ENCODE measurements at regions not wholly inside any gene's neighbourhood (a gene's known extent, or its start where the extent isn't known, plus 50 kb on each side); places are given as distances from the start of the nearest gene placed in this dataset.

DNA sequence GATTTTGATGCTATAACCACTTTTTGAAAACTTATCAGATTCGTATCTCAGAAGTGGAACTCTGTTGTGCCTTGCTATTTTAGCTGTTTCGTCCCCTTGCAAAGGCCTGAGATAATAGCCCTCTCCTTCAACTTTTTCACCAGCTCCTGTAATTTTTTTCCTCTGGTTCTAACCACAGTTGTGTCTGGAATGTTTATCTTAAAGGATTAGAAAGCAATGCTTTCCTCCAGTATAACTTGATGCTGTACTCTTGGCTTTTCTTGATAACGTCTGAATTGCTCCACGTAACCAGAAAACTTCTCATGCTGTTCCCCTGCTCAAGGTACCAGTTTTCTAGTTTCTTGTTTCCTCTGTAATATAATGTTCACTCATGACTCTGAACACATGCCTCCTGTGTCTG lies 209.4 kb downstream of the DTWD2 start:
- DNase-seq (ENCODE audit: low spot score), result no peak

GRCh38 chr5:118777189-118777736 lies 211.1 kb downstream of the DTWD2 start:
- no peak for DNase-seq (ENCODE audit: low spot score)

GRCh38 chr5:118776755-118777154 lies 211.6 kb downstream of the DTWD2 start:
- DNase-seq (ENCODE audit: low spot score), result no peak

DNA sequence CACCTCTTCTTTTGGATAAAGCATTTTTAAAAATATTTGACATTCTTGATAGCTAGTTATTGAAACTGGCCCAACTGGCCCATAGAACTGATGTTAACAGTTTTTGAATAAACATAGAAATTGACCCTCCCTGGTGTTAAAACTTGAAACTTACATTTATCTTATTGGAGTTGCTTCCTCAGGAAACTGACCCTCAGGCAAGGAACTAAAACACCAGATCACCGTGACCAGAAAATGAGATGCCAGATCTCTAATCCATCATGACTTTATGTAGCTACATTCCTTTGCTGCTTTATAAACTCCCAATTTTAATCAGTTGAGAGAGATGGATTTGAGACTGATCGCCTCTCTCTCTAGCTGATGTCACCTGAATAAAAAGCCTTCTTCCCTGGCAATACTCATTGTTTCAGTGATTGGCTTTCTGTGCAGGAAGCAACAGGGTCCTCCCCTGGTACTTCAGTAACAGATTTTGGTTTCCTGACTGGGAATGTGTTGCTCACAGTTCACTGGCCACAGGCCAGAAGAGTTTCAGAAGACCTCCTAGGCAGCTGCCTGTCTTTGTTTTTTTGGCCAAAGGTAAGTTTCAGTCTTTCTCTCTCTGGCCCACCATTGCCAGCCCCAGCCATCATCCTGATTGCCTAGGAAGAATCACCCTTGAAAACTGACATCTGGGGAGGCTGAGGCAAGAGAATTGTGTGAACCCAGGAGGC lies 212.4 kb downstream of the DTWD2 start:
- DNase-seq (ENCODE audit: low spot score), result no peak

- DNase-seq (ENCODE audit: low spot score), result no peak
These were observed 219.7 kb downstream of the DTWD2 start for GRCh38 chr5:118768607-118769175.

DNA sequence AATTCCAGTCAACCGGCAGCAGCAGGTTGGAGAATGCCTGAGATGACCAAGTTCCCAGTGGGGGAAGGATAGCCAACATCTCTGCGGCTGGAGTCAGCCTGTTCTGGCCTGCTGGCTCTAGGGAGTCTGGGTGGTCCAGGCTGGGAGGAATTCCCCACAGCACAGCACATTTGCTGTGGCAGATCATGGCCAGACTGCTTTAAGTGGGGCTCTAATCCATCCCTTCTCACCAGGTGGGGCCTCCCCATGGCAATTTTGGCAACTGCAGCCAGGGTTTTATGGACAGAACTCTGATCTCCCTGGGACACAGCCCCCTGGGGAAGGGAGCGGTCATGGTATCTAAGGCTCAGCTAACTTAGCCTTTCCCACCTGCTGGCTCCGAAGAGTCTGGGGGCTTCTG lies 226.1 kb downstream of the DTWD2 start:
- DNase-seq (ENCODE audit: low spot score), result no peak

- DNase-seq (ENCODE audit: low spot score), result no peak
These were observed 226.5 kb downstream of the DTWD2 start for GRCh38 chr5:118761814-118762213.

DNA sequence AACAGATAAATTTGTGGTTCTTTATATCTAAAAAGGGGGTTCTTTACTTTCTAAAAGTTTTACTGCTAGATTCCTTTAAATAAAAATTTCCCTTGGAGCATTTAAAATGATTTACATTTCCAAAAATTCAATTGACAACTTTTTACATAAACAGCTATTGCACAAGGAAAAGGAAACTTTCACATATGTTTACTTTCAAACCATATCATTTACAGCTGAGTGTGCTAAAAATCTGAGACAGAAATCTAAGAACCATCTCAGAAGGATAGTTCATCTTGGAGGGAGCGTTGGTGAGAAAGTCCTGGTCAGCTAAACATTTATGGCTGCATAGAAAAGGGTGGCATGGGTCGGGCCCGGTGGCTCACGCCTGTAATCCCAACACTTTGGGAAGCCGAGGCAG lies 235.4 kb downstream of the DTWD2 start:
- no peak for DNase-seq (ENCODE audit: low spot score)

- no peak for DNase-seq (ENCODE audit: low spot score)
These were observed 252.0 kb downstream of the DTWD2 start for GRCh38 chr5:118736396-118736795.

- no peak for DNase-seq (ENCODE audit: low spot score)
These were observed 255.0 kb downstream of the DTWD2 start for GRCh38 chr5:118733394-118733793.

DNA sequence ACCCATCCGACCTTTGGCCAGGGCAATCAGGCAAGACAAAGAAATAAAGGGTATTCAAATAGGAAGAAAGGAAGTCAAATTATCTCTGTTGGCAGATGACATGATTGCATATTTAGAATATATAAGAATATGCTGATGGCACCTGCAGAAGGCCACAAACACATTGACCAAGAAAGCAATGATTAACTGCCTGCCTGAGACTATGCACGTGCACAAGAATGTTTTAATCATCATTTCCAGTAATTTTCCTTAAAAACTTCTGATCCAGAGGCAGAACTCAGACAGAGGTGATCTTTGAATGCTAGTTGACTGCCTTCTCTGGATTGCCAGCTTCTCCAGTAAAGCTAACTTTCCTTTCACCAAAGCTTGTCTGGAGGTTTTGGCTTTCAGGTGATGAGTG lies 260.2 kb downstream of the DTWD2 start:
- no peak for DNase-seq (ENCODE audit: low spot score)

GRCh38 chr5:118726891-118727290 lies 261.5 kb downstream of the DTWD2 start:
- no peak for DNase-seq (ENCODE audit: low spot score)

GRCh38 chr5:118723021-118723338 lies 265.4 kb downstream of the DTWD2 start:
- no peak for DNase-seq (ENCODE audit: low spot score)

GRCh38 chr5:118722122-118723020 lies 266.0 kb downstream of the DTWD2 start:
- no peak for DNase-seq (ENCODE audit: low spot score)

DNA sequence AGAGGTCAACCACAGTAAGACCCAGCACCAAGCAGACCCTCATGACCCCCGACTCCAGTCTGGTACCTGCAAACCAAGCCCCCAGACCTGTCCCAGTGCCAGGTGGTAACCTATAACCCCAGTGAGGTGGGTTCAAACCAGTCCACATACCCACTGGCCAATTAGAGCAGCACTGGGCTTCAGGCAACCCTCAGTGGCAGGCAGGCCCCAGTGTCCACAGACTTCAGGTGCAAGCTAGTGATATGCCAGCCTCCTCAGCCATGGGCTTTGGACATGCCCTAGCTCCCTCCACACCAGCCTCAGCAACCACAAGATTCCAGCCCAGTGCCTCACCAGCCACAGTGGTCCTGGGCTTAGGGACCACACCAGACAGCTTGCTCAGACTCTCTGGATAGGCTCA lies 276.6 kb downstream of the DTWD2 start:
- DNase-seq (ENCODE audit: low spot score), result no peak

DNA sequence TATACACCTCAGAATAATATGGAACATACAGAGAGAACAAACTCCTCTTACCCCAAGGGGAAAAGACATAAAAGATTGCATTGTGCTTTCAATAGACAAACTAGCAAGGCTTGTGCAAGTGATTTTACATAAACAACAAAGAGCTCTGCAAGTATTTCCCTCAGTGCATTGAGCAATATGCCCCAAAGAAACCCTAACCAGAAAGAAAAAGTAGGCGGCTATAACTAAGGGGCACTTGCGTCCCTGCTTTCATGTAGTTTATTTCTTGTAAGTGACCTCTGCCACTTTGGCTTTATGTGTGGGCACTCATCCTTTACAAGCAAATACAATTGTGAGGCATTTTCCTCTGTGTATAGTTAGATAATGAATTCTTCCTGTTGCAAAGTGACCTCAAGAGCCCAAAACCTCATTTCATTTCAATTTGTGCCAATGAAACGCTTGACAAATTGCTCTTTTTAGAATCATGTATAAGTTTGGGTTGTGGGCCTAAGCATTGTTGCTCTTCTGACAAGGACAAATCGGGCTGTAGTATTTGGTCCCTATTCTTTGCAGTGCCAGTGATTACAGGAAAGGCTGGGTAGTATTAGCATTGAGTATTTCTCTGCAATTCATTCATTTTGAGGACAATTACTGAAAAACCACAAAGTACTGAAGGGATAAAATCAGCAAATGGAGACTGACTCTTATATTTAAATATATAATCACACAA lies 282.2 kb downstream of the DTWD2 start:
- DNase-seq (ENCODE audit: low spot score), result no peak

- no peak for DNase-seq (ENCODE audit: low spot score)
These were observed 285.1 kb downstream of the DTWD2 start for GRCh38 chr5:118703241-118703640.

DNA sequence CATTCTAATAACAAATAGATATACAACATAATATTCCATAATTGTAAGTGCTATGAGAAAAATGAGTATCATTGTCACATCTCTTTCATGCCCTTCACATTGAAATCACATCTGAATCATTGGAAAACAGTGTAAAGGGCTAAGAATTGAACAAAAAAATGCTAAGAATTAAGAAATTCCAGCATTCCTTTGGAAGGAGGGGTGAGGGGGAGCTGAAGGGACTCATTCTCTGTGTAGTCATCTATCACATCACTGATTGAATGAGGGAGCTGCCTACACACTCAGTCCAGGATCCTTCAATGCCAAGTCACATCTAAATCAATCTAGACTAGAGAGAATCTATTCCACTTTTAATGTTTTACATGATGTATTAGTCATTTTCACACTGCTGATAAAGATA lies 286.6 kb downstream of the DTWD2 start:
- DNase-seq (ENCODE audit: low spot score), result no peak

GRCh38 chr5:118700510-118700909 lies 287.8 kb downstream of the DTWD2 start:
- no peak for DNase-seq (ENCODE audit: low spot score)

DNA sequence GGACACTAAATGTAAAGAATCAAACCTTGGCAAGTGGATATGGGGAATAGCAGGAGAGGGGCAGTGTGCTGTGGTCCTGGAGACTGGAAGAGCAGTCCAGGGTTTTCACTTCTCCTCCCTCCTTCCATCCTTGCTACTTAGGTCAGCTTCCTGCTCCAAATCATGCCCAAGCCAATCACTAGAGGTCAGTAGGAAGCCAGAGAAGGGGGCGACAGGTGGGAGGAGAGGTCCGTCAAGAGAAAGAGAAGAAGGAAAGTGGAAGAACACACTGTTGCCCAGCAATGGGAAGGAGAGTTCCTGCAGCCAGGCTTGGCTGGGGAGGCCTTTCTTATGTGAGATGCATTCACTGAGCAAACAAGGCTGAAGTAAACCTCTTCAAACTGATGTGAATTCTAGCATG lies 289.6 kb downstream of the DTWD2 start:
- DNase-seq (ENCODE audit: low spot score), result no peak

GRCh38 chr5:118696076-118696475 lies 292.3 kb downstream of the DTWD2 start:
- DNase-seq (ENCODE audit: low spot score), result no peak

DNA sequence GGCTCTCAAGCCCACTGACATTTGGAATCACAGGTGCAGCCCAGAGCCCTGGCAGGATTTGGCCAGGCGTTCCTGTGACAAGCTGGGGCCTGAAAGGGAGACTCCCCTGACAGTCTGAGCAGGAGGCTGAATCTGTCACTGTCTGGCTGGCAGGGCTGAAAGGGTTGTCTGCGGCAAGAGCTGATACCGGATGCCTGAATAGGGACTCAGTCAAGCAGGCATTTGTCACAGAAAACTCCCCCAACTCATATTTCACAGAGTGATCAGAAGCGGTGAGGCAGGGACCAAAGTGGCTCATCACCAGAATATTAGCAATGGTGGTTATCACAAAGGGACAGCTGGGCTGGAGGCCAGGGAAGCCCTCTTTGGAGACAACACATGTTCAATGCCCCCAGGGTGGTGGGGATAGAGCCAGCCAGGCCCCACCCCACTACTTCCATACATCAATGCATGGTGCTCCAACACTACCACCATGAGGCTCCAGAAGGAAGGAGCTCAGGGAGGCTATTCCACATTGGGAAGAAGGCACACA lies 295.5 kb downstream of the DTWD2 start:
- DNase-seq (ENCODE audit: low spot score), result no peak
